SK-N-SH (cell line): ENCODE measurements at regions not wholly inside any gene's neighbourhood (a gene's known extent, or its start where the extent isn't known, plus 50 kb on each side); places are given as distances from the start of the nearest gene placed in this dataset.

Experiments used
- CTCF ChIA-PET: fragments of 300-600, 350-600 bp; formaldehyde crosslinking; extraction: SDS; loops from one replicate; lab custom pipeline; 2021; lab: Yijun Ruan, JAX
- POLR2A ChIA-PET: fragments of 350-600 bp; sonication (Branson Sonifier 250); formaldehyde crosslinking; extraction: SDS; loops from one replicate; lab custom pipeline; 2020; ENCODE audit warnings: antibody characterized with exemption, inconsistent platforms; lab: Yijun Ruan, JAX
- DNase-seq: peaks from one replicate; pipeline ENCODE4 v3.0.0; 2012
- H2AFZ ChIP-seq: fragments of 200-600 bp; sonication (generic); 2 replicates; pipeline ENCODE4 v1.8.1; 2016; ENCODE audit warnings: antibody characterized with exemption, mild to moderate bottlenecking, low read depth
- H3F3A ChIP-seq: fragments of 200-600 bp; sonication (generic); replicated peaks from 2 replicates; pipeline ENCODE3; 2016; ENCODE audit warnings: antibody characterized with exemption, mild to moderate bottlenecking; ENCODE audit not compliant: insufficient read depth
- H3K27ac ChIP-seq, 2 experiments: fragments of 200-500 bp in 1 of 2; fragments of 200-600 bp in 1 of 2; sonication (Bioruptor generic) in 1 of 2; sonication (generic), shearing (Covaris generic) in 1 of 2; 2 replicates each; pipeline versions ENCODE4 v1.5.1 to v1.6.1; 2014 to 2016; ENCODE audit warnings: low read depth in 2 of 2, inconsistent platforms in 1 of 2, low read length in 1 of 2, mild to moderate bottlenecking in 1 of 2, mixed read lengths in 1 of 2
- H3K27me3 ChIP-seq: fragments of 200-600 bp; sonication (generic), shearing (Covaris generic); 2 replicates; pipeline ENCODE4 v1.6.1; 2016; ENCODE audit warnings: mixed run types; ENCODE audit not compliant: insufficient read depth
- H3K36me3 ChIP-seq, 2 experiments: fragments of 200-500 bp in 1 of 2; fragments of 200-600 bp in 1 of 2; sonication (Bioruptor generic) in 1 of 2; sonication (generic) in 1 of 2; replicated peaks in 1 of 2; 2 replicates each; pipeline versions ENCODE3 to v1.5.1; 2014 to 2016; ENCODE audit warnings: low read length in 1 of 2, mild to moderate bottlenecking in 1 of 2; ENCODE audit not compliant: insufficient read depth in 2 of 2, control insufficient read depth in 1 of 2
- H3K4me1 ChIP-seq, 2 experiments: fragments of 200-500 bp in 1 of 2; fragments of 200-600 bp in 1 of 2; sonication (Bioruptor generic) in 1 of 2; sonication (generic), shearing (Covaris generic) in 1 of 2; 2 replicates each; pipeline versions ENCODE4 v1.5.1 to v1.6.1; 2014 to 2016; ENCODE audit warnings: low read depth in 1 of 2, low read length in 1 of 2, mixed run types in 1 of 2; ENCODE audit not compliant: insufficient read depth in 2 of 2, control insufficient read depth in 1 of 2
- H3K4me2 ChIP-seq: fragments of 200-600 bp; sonication (generic), shearing (Covaris generic); 2 replicates; pipeline ENCODE4 v1.6.1; 2017; ENCODE audit warnings: mixed run types
- H3K4me3 ChIP-seq, 2 experiments: fragments of 200-500 bp in 1 of 2; fragments of 200-600 bp in 1 of 2; sonication (Bioruptor generic) in 1 of 2; sonication (generic), shearing (Covaris generic) in 1 of 2; 2 replicates each; pipeline versions ENCODE4 v1.5.1 to v1.8.1; 2014 to 2016; ENCODE audit warnings: low read depth in 2 of 2, inconsistent platforms in 1 of 2, low read length in 1 of 2, mild to moderate bottlenecking in 1 of 2, mixed read lengths in 1 of 2, moderate library complexity in 1 of 2
- H3K79me2 ChIP-seq: fragments of 200-600 bp; sonication (generic); 2 replicates; pipeline ENCODE4 v1.8.1; 2017; ENCODE audit warnings: mild to moderate bottlenecking; ENCODE audit not compliant: insufficient read depth
- H3K9ac ChIP-seq: fragments of 200-600 bp; sonication (generic); 2 replicates; pipeline ENCODE4 v1.6.1; 2017; ENCODE audit warnings: mixed run types
- H3K9me2 ChIP-seq: fragments of 200-600 bp; sonication (generic); 2 replicates; pipeline ENCODE4 v1.6.1; 2017; ENCODE audit warnings: mixed run types
- H3K9me3 ChIP-seq: fragments of 200-600 bp; sonication (generic); 2 replicates; pipeline ENCODE4 v1.6.1; 2017; ENCODE audit warnings: mixed run types, mild to moderate bottlenecking, moderate library complexity
- H4K20me1 ChIP-seq: fragments of 200-600 bp; sonication (generic); 2 replicates; pipeline ENCODE4 v1.6.1; 2017; ENCODE audit warnings: mild to moderate bottlenecking, mixed run types; ENCODE audit not compliant: insufficient read depth
- CHD2 ChIP-seq: fragments of 150-350 bp; IDR thresholded peaks from 2 replicates; pipeline ENCODE4 v1.6.1; 2018; ENCODE audit warnings: low read length; ENCODE audit not compliant: partially characterized antibody
- ELF1 ChIP-seq: IDR thresholded peaks from 2 replicates; pipeline ENCODE4 v1.4.0; 2012
- FOSL2 ChIP-seq: IDR thresholded peaks from 2 replicates; pipeline ENCODE4 v1.4.0; 2012; ENCODE audit warnings: low read depth, mild to moderate bottlenecking, moderate library complexity, borderline replicate concordance
- FOXJ3 ChIP-seq: sonication (generic); formaldehyde crosslinking; IDR thresholded peaks from 2 replicates; pipeline ENCODE4 v1.5.1; 2020; ENCODE audit warnings: mild to moderate bottlenecking, missing genetic modification reagents
- GABPA ChIP-seq: IDR thresholded peaks from 2 replicates; pipeline ENCODE4 v1.4.0; 2012; ENCODE audit warnings: low read depth, mild to moderate bottlenecking
- GATA2 ChIP-seq: sonication (generic); formaldehyde crosslinking; IDR thresholded peaks from 2 replicates; pipeline ENCODE4 v1.5.0; 2020; ENCODE audit warnings: mild to moderate bottlenecking, missing genetic modification reagents
- JUND ChIP-seq: IDR thresholded peaks from 2 replicates; pipeline ENCODE4 v1.4.0; 2012
- MXI1 ChIP-seq: IDR thresholded peaks from 2 replicates; pipeline ENCODE4 v1.6.1; 2012; ENCODE audit warnings: mild to moderate bottlenecking, low read depth, low read length, improper control_type of control experiment
- NFIC ChIP-seq: IDR thresholded peaks from 2 replicates; pipeline ENCODE4 v1.4.0; 2012; ENCODE audit warnings: borderline replicate concordance
- NRF1 ChIP-seq: IDR thresholded peaks from 2 replicates; pipeline ENCODE4 v1.6.1; 2012; ENCODE audit warnings: low read depth, mild to moderate bottlenecking, low read length
- POLR2AphosphoS5 ChIP-seq: IDR thresholded peaks from 2 replicates; pipeline ENCODE4 v1.6.1; 2012; ENCODE audit warnings: low read depth, low read length
- RFX5 ChIP-seq: IDR thresholded peaks from 2 replicates; pipeline ENCODE4 v1.6.1; 2012; ENCODE audit warnings: mild to moderate bottlenecking, improper control_type of control experiment, low read length
- SMC3 ChIP-seq: IDR thresholded peaks from 2 replicates; pipeline ENCODE4 v1.6.1; 2012; ENCODE audit warnings: low read depth, low read length, improper control_type of control experiment
- TAF1 ChIP-seq: IDR thresholded peaks from 2 replicates; pipeline ENCODE4 v1.6.1; 2012; ENCODE audit warnings: low read depth, mild to moderate bottlenecking, low read length, moderate library complexity, borderline replicate concordance
- TCF12 ChIP-seq: IDR thresholded peaks from 2 replicates; pipeline ENCODE4 v1.4.0; 2012
- WGBS: methylation state at CpG from one replicate; pipeline ENCODE4 v1.1.6; 2017; ENCODE audit warnings: low lambda C conversion rate; 5-methylcytosine and 5-hydroxymethylcytosine counted together
- TF ChIP-seq, protein P1 (sequence below): IDR thresholded peaks from 2 replicates; pipeline ENCODE4 v1.4.0; 2012; ENCODE audit warnings: low read depth

GRCh38 chr9:81193362-81194339, 495.7 kb downstream of the TLE1 start:
- no peaks in the 10 kb centered on the region for H3K9me3 ChIP-seq
- H3K9me2 ChIP-seq: no peaks in the 10 kb centered on the region
- H3K4me2 ChIP-seq: no peak overlapping the region
- DNase-seq: no peak
- H3K9ac ChIP-seq: no peak overlapping the region
- H2AFZ ChIP-seq: no peak overlapping the region
- H3K27ac ChIP-seq: no peak overlapping the region
- no peaks in the 10 kb centered on the region for H3K27me3 ChIP-seq
- POLR2A ChIA-PET: no interaction called here
- H3K79me2 ChIP-seq: no peaks in the 10 kb centered on the region
- H3F3A ChIP-seq: no peaks in the 10 kb centered on the region
- H3K4me1 ChIP-seq: no peaks in the 10 kb centered on the region
- H3K4me3 ChIP-seq: no peak overlapping the region
- CTCF ChIA-PET: no interaction called here
- TF ChIP-seq CHD2: no peak
- no peak for TF ChIP-seq MXI1
- no peak for TF ChIP-seq TAF1
- no peak for TF ChIP-seq FOXJ3 (CRISPR knock-in tag)
- no peaks in the 10 kb centered on the region for H4K20me1 ChIP-seq
- H3K36me3 ChIP-seq: no peaks in the 10 kb centered on the region
- 61% methylated on average over 1 of the region's 1 CpG for WGBS

GRCh38 chr9:81191222-81191621, 498.1 kb downstream of the TLE1 start:
- ChIA-PET CTCF (no interaction called here), POLR2A (no interaction called here)
- no peaks in the 10 kb centered on the region for H3K9me3 ChIP-seq
- no peaks in the 10 kb centered on the region for H3K9me2 ChIP-seq
- TF ChIP-seq TAF1: no peak
- no peak for TF ChIP-seq NFIC
- TF ChIP-seq GABPA: no peak
- no peak for TF ChIP-seq ELF1
- TF ChIP-seq POLR2AphosphoS5: no peak
- TF ChIP-seq TCF12: no peak
- TF ChIP-seq FOSL2: no peak
- TF ChIP-seq GATA2 (CRISPR knock-in tag): no peak
- TF ChIP-seq, protein P1, sequence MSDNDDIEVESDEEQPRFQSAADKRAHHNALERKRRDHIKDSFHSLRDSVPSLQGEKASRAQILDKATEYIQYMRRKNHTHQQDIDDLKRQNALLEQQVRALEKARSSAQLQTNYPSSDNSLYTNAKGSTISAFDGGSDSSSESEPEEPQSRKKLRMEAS: no peak
- no peak for TF ChIP-seq JUND
- TF ChIP-seq RFX5: no peak
- no peak for TF ChIP-seq NRF1
- no peak for TF ChIP-seq SMC3
- H3K4me1 ChIP-seq: no peaks in the 10 kb centered on the region
- H3K4me3 ChIP-seq: no peak overlapping the region
- H2AFZ ChIP-seq: no peak overlapping the region
- no peaks in the 10 kb centered on the region for H3K79me2 ChIP-seq
- H3K27me3 ChIP-seq: no peaks in the 10 kb centered on the region
- H3K27ac ChIP-seq: no peak overlapping the region
- no peak overlapping the region for H3K9ac ChIP-seq
- no peaks in the 10 kb centered on the region for H3F3A ChIP-seq
- H3K4me2 ChIP-seq: no peak overlapping the region
- H4K20me1 ChIP-seq: no peaks in the 10 kb centered on the region
- WGBS: 63% methylated on average over 2 of the region's 2 CpGs
- no peaks in the 10 kb centered on the region for H3K36me3 ChIP-seq
- DNase-seq: no peak
